HFF-Myc (cell line): ENCODE measurements at regions not wholly inside any gene's neighbourhood (a gene's known extent, or its start where the extent isn't known, plus 50 kb on each side); places are given as distances from the start of the nearest gene placed in this dataset.

ENCODE experiments used
- DNase-seq: peaks from one replicate; pipeline ENCODE4 v3.0.0-alpha.2; 2011; ENCODE audit warnings: low read depth; ENCODE audit errors: extremely low read depth
- H3K4me3 ChIP-seq: replicated peaks from 2 replicates; pipeline ENCODE4 v1.5.1; 2011; ENCODE audit warnings: low read depth, mild to moderate bottlenecking, control low read depth, low read length
- CTCF ChIP-seq: IDR thresholded peaks from 2 replicates; pipeline ENCODE4 v1.5.1; 2012; ENCODE audit warnings: mild to moderate bottlenecking, low read depth, low read length, control low read depth; ENCODE audit errors: missing control alignments

GRCh38 chr2:55759271-55759921, 65.8 kb upstream of the PNPT1 start:
- no peak overlapping the region for H3K4me3 ChIP-seq

GRCh38 chr2:55751966-55752365, 58.3 kb upstream of the PNPT1 start:
- no peak overlapping the region for H3K4me3 ChIP-seq
- TF ChIP-seq CTCF: no peak
- no peak for DNase-seq

More at GRCh38 chr2:55759271-55759921, 65.8 kb upstream of the PNPT1 start:
- DNase-seq: no peak
- TF ChIP-seq CTCF: no peak

- no peak for DNase-seq
- H3K4me3 ChIP-seq: no peak overlapping the region
Measured at GRCh38 chr2:55743583-55743982, 49.9 kb upstream of the PNPT1 start.

More at GRCh38 chr2:55743583-55743982, 49.9 kb upstream of the PNPT1 start:
- TF ChIP-seq CTCF: no peak
